OCI-LY1 (cell line): ENCODE measurements at regions not wholly inside any gene's neighbourhood (a gene's known extent, or its start where the extent isn't known, plus 50 kb on each side); places are given as distances from the start of the nearest gene placed in this dataset.

ENCODE experiments used
- EZH2 ChIP-seq: fragments of 200-600 bp; sonication (generic), shearing (Covaris generic); IDR thresholded peaks from 2 replicates; pipeline ENCODE4 v1.8.0; 2017; ENCODE audit warnings: borderline replicate concordance, mixed run types, mild to moderate bottlenecking, antibody characterized with exemption, low read length, moderate library complexity, mixed read lengths
- TF ChIP-seq, protein P1 (sequence below): fragments of 200-600 bp; sonication (generic), shearing (Covaris generic); IDR thresholded peaks from 2 replicates; pipeline ENCODE4 v1.5.1; 2017; ENCODE audit warnings: mild to moderate bottlenecking, antibody characterized with exemption, low read length, moderate library complexity, mixed read lengths

GRCh38 chr3:178218231-178218630 is 318.0 kb upstream of the KCNMB2 start:
- TF ChIP-seq, protein P1, sequence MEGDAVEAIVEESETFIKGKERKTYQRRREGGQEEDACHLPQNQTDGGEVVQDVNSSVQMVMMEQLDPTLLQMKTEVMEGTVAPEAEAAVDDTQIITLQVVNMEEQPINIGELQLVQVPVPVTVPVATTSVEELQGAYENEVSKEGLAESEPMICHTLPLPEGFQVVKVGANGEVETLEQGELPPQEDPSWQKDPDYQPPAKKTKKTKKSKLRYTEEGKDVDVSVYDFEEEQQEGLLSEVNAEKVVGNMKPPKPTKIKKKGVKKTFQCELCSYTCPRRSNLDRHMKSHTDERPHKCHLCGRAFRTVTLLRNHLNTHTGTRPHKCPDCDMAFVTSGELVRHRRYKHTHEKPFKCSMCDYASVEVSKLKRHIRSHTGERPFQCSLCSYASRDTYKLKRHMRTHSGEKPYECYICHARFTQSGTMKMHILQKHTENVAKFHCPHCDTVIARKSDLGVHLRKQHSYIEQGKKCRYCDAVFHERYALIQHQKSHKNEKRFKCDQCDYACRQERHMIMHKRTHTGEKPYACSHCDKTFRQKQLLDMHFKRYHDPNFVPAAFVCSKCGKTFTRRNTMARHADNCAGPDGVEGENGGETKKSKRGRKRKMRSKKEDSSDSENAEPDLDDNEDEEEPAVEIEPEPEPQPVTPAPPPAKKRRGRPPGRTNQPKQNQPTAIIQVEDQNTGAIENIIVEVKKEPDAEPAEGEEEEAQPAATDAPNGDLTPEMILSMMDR = no peak
- no peak for TF ChIP-seq EZH2
